ENCODE measurements at regions not wholly inside any gene's neighbourhood (a gene's known extent, or its start where the extent isn't known, plus 50 kb on each side); places are given as distances from the start of the nearest gene placed in this dataset.

DNA sequence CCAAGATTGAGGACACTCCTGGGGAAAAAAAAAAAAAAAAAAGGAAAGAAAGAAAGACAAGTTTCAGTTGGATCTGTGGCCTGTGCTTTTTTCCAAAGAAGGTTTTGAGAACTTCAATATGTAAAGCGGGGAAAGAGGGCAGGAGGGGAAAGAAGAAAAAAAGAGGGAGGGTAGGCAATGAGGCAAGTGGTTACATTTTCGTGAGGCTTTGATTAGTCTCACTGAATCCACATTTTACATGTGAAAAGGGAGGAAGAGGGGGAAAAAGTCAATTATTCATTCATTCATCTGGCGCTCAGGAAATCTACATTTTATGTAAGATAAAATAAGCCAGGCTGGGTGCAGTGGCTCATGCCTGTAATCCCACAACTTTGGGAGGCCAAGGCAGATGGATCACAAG lies 315.2 kb upstream of the PAPPA start:
- TF ChIP-seq YY1 (IDR thresholded peaks at IDR 0.05; ENCODE audit: low read depth) (no peak), NFIC (IDR thresholded peaks at IDR 0.05) (no peak), TAF1 (IDR thresholded peaks at IDR 0.05; ENCODE audit: low read depth) (no peak)

DNA sequence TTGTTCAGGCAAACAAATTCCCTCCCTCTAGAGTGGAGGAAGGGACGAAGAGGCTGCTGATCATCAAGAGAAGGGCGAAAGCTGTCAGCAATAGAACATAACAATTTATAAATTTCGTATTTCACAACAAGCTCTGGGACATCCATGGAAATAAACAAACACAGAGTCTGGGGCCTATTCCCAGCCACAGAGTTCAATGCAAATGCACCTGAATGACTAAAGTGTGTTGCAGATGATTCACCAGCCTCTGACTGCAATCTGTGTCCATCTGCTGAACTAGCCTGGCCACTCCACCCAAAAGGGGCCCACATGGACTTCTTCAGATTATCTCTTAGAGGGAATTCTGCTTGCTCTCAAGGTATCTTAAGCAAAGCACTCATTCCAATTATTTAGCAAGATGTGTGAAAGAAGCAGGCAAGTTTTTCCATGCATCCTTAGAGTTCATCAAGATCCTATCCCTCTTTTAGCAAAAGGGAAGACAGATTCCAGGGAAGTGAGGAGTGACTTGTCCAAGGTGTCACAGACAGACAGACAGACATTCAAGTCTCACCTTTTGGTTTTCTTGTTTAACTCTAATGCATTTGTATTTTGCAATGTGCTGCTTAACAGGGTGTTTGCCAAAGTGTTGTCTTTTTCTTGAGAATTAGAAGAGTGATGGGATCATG lies 307.8 kb upstream of the PAPPA start:
- TF ChIP-seq ZBTB7A (IDR thresholded peaks at IDR 0.05; ENCODE audit: low read depth), result no peak
- TF ChIP-seq TAF1 (IDR thresholded peaks at IDR 0.05; ENCODE audit: low read depth), result no peak
- no peak for TF ChIP-seq TCF12 (IDR thresholded peaks at IDR 0.05; ENCODE audit: low read depth)
- TF ChIP-seq, protein P1, sequence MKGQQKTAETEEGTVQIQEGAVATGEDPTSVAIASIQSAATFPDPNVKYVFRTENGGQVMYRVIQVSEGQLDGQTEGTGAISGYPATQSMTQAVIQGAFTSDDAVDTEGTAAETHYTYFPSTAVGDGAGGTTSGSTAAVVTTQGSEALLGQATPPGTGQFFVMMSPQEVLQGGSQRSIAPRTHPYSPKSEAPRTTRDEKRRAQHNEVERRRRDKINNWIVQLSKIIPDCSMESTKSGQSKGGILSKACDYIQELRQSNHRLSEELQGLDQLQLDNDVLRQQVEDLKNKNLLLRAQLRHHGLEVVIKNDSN (IDR thresholded peaks at IDR 0.05), result no peak
- TF ChIP-seq NFIC (IDR thresholded peaks at IDR 0.05), result no peak
- no peak for TF ChIP-seq TEAD4 (IDR thresholded peaks at IDR 0.05)
- no peak for TF ChIP-seq FOXM1 (IDR thresholded peaks at IDR 0.05; ENCODE audit: borderline replicate concordance, low read depth)
- no peak for TF ChIP-seq EGR1 (IDR thresholded peaks at IDR 0.05)
- no peak for TF ChIP-seq RAD21 (IDR thresholded peaks at IDR 0.05; ENCODE audit: low read depth)
- no peak for TF ChIP-seq CEBPB (IDR thresholded peaks at IDR 0.05)
- TF ChIP-seq CREB1 (IDR thresholded peaks at IDR 0.05; ENCODE audit: low read depth), result no peak
- TF ChIP-seq, protein P2, sequence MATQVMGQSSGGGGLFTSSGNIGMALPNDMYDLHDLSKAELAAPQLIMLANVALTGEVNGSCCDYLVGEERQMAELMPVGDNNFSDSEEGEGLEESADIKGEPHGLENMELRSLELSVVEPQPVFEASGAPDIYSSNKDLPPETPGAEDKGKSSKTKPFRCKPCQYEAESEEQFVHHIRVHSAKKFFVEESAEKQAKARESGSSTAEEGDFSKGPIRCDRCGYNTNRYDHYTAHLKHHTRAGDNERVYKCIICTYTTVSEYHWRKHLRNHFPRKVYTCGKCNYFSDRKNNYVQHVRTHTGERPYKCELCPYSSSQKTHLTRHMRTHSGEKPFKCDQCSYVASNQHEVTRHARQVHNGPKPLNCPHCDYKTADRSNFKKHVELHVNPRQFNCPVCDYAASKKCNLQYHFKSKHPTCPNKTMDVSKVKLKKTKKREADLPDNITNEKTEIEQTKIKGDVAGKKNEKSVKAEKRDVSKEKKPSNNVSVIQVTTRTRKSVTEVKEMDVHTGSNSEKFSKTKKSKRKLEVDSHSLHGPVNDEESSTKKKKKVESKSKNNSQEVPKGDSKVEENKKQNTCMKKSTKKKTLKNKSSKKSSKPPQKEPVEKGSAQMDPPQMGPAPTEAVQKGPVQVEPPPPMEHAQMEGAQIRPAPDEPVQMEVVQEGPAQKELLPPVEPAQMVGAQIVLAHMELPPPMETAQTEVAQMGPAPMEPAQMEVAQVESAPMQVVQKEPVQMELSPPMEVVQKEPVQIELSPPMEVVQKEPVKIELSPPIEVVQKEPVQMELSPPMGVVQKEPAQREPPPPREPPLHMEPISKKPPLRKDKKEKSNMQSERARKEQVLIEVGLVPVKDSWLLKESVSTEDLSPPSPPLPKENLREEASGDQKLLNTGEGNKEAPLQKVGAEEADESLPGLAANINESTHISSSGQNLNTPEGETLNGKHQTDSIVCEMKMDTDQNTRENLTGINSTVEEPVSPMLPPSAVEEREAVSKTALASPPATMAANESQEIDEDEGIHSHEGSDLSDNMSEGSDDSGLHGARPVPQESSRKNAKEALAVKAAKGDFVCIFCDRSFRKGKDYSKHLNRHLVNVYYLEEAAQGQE (IDR thresholded peaks at IDR 0.05; ENCODE audit: low read depth), result no peak
- TF ChIP-seq, protein P3, sequence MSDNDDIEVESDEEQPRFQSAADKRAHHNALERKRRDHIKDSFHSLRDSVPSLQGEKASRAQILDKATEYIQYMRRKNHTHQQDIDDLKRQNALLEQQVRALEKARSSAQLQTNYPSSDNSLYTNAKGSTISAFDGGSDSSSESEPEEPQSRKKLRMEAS (IDR thresholded peaks at IDR 0.05), result no peak
- no peak for TF ChIP-seq YY1 (IDR thresholded peaks at IDR 0.05; ENCODE audit: low read depth)
- TF ChIP-seq EP300 (IDR thresholded peaks at IDR 0.05; ENCODE audit: borderline replicate concordance), result no peak

- TF ChIP-seq CREB1 (IDR thresholded peaks at IDR 0.05; ENCODE audit: low read depth) (no peak), TEAD4 (IDR thresholded peaks at IDR 0.05) (no peak), TCF12 (IDR thresholded peaks at IDR 0.05; ENCODE audit: low read depth) (no peak), EGR1 (IDR thresholded peaks at IDR 0.05) (no peak), CEBPB (IDR thresholded peaks at IDR 0.05) (no peak)
- TF ChIP-seq, protein P3 (IDR thresholded peaks at IDR 0.05), result no peak
- TF ChIP-seq, protein P1 (IDR thresholded peaks at IDR 0.05), result no peak
Measured at GRCh38 chr9:115847216-115847615, 306.4 kb upstream of the PAPPA start.

DNA sequence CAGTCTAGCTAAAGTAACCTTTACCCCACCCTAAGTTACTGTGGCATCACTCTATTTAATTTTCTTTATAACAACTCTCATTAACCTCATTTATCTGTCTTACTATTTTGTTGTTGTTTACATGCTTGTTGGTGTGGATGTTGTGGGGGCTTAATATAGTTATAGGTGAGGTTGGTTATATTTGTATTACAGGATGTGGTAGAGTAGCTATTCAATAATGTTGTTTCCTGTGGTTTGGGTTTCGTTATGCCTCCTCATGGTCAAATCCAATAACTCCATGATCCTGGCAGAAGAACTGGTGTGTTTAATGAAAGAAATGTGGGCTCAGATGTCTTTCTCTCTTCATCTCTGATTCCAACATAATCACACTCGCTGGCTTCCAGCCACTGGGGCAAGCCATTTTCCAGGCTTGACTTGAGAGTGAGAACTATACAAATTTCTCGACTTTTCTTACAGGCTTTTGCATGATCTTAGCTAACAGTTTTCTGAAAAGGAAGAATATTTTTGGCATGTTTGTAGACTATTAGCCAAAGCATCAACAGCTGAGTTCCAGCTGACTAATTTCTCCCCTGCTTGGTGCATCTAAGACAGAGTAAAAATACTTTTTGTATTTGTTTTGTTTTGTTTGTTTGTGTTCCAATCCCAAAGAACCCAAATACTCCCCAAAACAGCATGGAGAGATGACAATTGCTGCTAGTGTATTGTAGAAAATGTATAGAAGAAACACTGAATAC lies 303.7 kb upstream of the PAPPA start:
- TF ChIP-seq, protein P1 (IDR thresholded peaks at IDR 0.05), result no peak

GRCh38 chr9:115850548-115851304 lies 302.9 kb upstream of the PAPPA start:
- TF ChIP-seq, protein P2 (IDR thresholded peaks at IDR 0.05; ENCODE audit: low read depth), result no peak
- TF ChIP-seq NFIC (IDR thresholded peaks at IDR 0.05), result no peak
- TF ChIP-seq, protein P1 (IDR thresholded peaks at IDR 0.05), result no peak
- TF ChIP-seq TAF1 (IDR thresholded peaks at IDR 0.05; ENCODE audit: low read depth), result no peak
- no peak for TF ChIP-seq EP300 (IDR thresholded peaks at IDR 0.05; ENCODE audit: borderline replicate concordance)
- TF ChIP-seq FOXM1 (IDR thresholded peaks at IDR 0.05; ENCODE audit: borderline replicate concordance, low read depth), result no peak
- TF ChIP-seq TEAD4 (IDR thresholded peaks at IDR 0.05), result no peak
- TF ChIP-seq CEBPB (IDR thresholded peaks at IDR 0.05), result no peak
- TF ChIP-seq TCF12 (IDR thresholded peaks at IDR 0.05; ENCODE audit: low read depth), result no peak
- no peak for TF ChIP-seq RAD21 (IDR thresholded peaks at IDR 0.05; ENCODE audit: low read depth)
- no peak for TF ChIP-seq CREB1 (IDR thresholded peaks at IDR 0.05; ENCODE audit: low read depth)
- TF ChIP-seq EGR1 (IDR thresholded peaks at IDR 0.05), result no peak
- TF ChIP-seq YY1 (IDR thresholded peaks at IDR 0.05; ENCODE audit: low read depth), result no peak
- TF ChIP-seq ZBTB7A (IDR thresholded peaks at IDR 0.05; ENCODE audit: low read depth), result no peak
- TF ChIP-seq, protein P3 (IDR thresholded peaks at IDR 0.05), result no peak
